Neural progenitor cell (in vitro differentiated cells): ENCODE measurements at regions not wholly inside any gene's neighbourhood (a gene's known extent, or its start where the extent isn't known, plus 50 kb on each side); places are given as distances from the start of the nearest gene placed in this dataset.
"Not testable (repeated sequence)": the region's sequence is repeated elsewhere in the genome, so short reads cannot be mapped to it uniquely, and the experiment has no call there.

Source experiments
- DNase-seq: peaks from one replicate; pipeline ENCODE4 v3.0.0-alpha.2; 2016; ENCODE audit warnings: low spot score
- H2AFZ ChIP-seq: fragments of 200-600 bp; sonication (generic); replicated peaks from 2 replicates; pipeline ENCODE4 v1.6.1; 2016; ENCODE audit warnings: antibody characterized with exemption
- H3F3A ChIP-seq: fragments of 200-600 bp; sonication (generic); 2 replicates; pipeline ENCODE4 v1.6.1; 2016; ENCODE audit warnings: antibody characterized with exemption, low read depth
- H3K27ac ChIP-seq: fragments of 200-600 bp; sonication (generic); 2 replicates; pipeline ENCODE4 v1.5.1; 2016; ENCODE audit warnings: mild to moderate bottlenecking
- H3K27me3 ChIP-seq: fragments of 200-600 bp; sonication (generic); 2 replicates; pipeline ENCODE4 v1.6.1; 2016; ENCODE audit warnings: mild to moderate bottlenecking, moderate library complexity
- H3K36me3 ChIP-seq: fragments of 200-600 bp; sonication (generic); 2 replicates; pipeline ENCODE4 v1.5.1; 2016
- H3K4me1 ChIP-seq: fragments of 200-600 bp; sonication (generic); 2 replicates; pipeline ENCODE4 v1.6.1; 2016; ENCODE audit warnings: mixed run types
- H3K4me2 ChIP-seq: fragments of 200-600 bp; sonication (generic); 2 replicates; pipeline ENCODE4 v1.6.1; 2016
- H3K4me3 ChIP-seq: fragments of 200-600 bp; sonication (generic); 2 replicates; pipeline ENCODE4 v1.5.1; 2016
- H3K79me2 ChIP-seq: fragments of 200-600 bp; sonication (generic); 2 replicates; pipeline ENCODE4 v1.6.1; 2016; ENCODE audit warnings: low read depth
- H3K9ac ChIP-seq: fragments of 200-600 bp; sonication (generic); 2 replicates; pipeline ENCODE4 v1.6.1; 2016
- H3K9me3 ChIP-seq: fragments of 200-600 bp; sonication (generic); 2 replicates; pipeline ENCODE4 v1.5.1; 2016; ENCODE audit warnings: low read depth
- H4K20me1 ChIP-seq: fragments of 200-600 bp; sonication (generic); 2 replicates; pipeline ENCODE4 v1.6.1; 2016; ENCODE audit warnings: low read depth
- H3K27ac Mint-ChIP-seq: 3 replicates; pipeline ENCODE4 v1.8.0; 2021; ENCODE audit warnings: mixed read lengths
- H3K27me3 Mint-ChIP-seq: 2 replicates; pipeline ENCODE4 v1.8.0; 2022; ENCODE audit warnings: low read depth, mild to moderate bottlenecking, inconsistent platforms, moderate library complexity, mixed read lengths; ENCODE audit not compliant: insufficient read depth
- H3K36me3 Mint-ChIP-seq: 3 replicates; pipeline ENCODE4 v1.8.0; 2021; ENCODE audit warnings: mixed read lengths
- H3K4me1 Mint-ChIP-seq: 3 replicates; pipeline ENCODE4 v1.8.0; 2021; ENCODE audit warnings: mixed read lengths
- H3K4me3 Mint-ChIP-seq: 3 replicates; pipeline ENCODE4 v1.8.0; 2021; ENCODE audit warnings: mild to moderate bottlenecking, moderate library complexity, mixed read lengths
- H3K9me3 Mint-ChIP-seq: 3 replicates; pipeline ENCODE4 v1.8.0; 2020; ENCODE audit warnings: mixed read lengths
- EZH2 ChIP-seq: fragments of 200-600 bp; sonication (generic); IDR thresholded peaks from 2 replicates; pipeline ENCODE4 v1.6.1; 2017; ENCODE audit warnings: antibody characterized with exemption, mild to moderate bottlenecking, moderate library complexity
- EZH2phosphoT487 ChIP-seq: fragments of 200-600 bp; sonication (generic); IDR thresholded peaks from 2 replicates; pipeline ENCODE4 v1.6.1; 2017; ENCODE audit warnings: antibody characterized with exemption
- TF ChIP-seq, protein P1 (sequence below): fragments of 200-600 bp; sonication (generic); IDR thresholded peaks from 2 replicates; pipeline ENCODE4 v1.5.1; 2017; ENCODE audit warnings: antibody characterized with exemption, mild to moderate bottlenecking

- Histone ChIP-seq H3K9me3 (no peaks in the 10 kb centered on the region), H3K27ac (no peak overlapping the region), H3K4me2 (peak overlapping the region; percentile 19), H3K9ac (no peak overlapping the region), H2AFZ (no peak overlapping the region), H4K20me1 (no peaks in the 10 kb centered on the region), H3K27me3 (no peaks in the 10 kb centered on the region), H3K4me3 (no peak overlapping the region), H3K36me3 (no peaks in the 10 kb centered on the region), H3F3A (no peaks in the 10 kb centered on the region), H3K79me2 (no peaks in the 10 kb centered on the region), H3K4me1 (peaks cover 9% of the 10 kb centered on the region)
- Mint-ChIP-seq H3K4me3 (no peak overlapping the region), H3K27me3 (peaks cover 8% of the 10 kb centered on the region), H3K4me1 (peaks cover 8% of the 10 kb centered on the region), H3K27ac (no peak overlapping the region), H3K9me3 (peaks cover 19% of the 10 kb centered on the region), H3K36me3 (no peaks in the 10 kb centered on the region)
- TF ChIP-seq, protein P1, sequence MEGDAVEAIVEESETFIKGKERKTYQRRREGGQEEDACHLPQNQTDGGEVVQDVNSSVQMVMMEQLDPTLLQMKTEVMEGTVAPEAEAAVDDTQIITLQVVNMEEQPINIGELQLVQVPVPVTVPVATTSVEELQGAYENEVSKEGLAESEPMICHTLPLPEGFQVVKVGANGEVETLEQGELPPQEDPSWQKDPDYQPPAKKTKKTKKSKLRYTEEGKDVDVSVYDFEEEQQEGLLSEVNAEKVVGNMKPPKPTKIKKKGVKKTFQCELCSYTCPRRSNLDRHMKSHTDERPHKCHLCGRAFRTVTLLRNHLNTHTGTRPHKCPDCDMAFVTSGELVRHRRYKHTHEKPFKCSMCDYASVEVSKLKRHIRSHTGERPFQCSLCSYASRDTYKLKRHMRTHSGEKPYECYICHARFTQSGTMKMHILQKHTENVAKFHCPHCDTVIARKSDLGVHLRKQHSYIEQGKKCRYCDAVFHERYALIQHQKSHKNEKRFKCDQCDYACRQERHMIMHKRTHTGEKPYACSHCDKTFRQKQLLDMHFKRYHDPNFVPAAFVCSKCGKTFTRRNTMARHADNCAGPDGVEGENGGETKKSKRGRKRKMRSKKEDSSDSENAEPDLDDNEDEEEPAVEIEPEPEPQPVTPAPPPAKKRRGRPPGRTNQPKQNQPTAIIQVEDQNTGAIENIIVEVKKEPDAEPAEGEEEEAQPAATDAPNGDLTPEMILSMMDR = no peak
- no peak for TF ChIP-seq EZH2
- TF ChIP-seq EZH2phosphoT487 = no peak
- DNase-seq = peak; percentile 9
These were observed 65.9 kb upstream of the SLC1A4 start for GRCh38 chr2:64923385-64923710.

- Histone ChIP-seq H3K9me3 (no peaks in the 10 kb centered on the region), H4K20me1 (no peaks in the 10 kb centered on the region), H3K4me1 (peaks cover 9% of the 10 kb centered on the region), H3F3A (no peaks in the 10 kb centered on the region), H3K36me3 (no peaks in the 10 kb centered on the region), H3K79me2 (no peaks in the 10 kb centered on the region), H3K27ac (no peak overlapping the region), H3K9ac (no peak overlapping the region), H2AFZ (no peak overlapping the region), H3K27me3 (no peaks in the 10 kb centered on the region), H3K4me2 (no peak overlapping the region), H3K4me3 (no peak overlapping the region)
- Mint-ChIP-seq H3K4me3 (no peak overlapping the region), H3K27me3 (peaks cover 8% of the 10 kb centered on the region), H3K4me1 (peaks cover 8% of the 10 kb centered on the region), H3K36me3 (no peaks in the 10 kb centered on the region), H3K27ac (no peak overlapping the region), H3K9me3 (peaks cover 18% of the 10 kb centered on the region)
- DNase-seq = no peak
- no peak for TF ChIP-seq EZH2
- no peak for TF ChIP-seq EZH2phosphoT487
- TF ChIP-seq, protein P1 = no peak
These were observed 64.8 kb upstream of the SLC1A4 start for GRCh38 chr2:64924170-64924934.

GRCh38 chr2:64925930-64926722 is 63.1 kb upstream of the SLC1A4 start:
- H3K27me3 Mint-ChIP-seq = not testable (repeated sequence)

DNA sequence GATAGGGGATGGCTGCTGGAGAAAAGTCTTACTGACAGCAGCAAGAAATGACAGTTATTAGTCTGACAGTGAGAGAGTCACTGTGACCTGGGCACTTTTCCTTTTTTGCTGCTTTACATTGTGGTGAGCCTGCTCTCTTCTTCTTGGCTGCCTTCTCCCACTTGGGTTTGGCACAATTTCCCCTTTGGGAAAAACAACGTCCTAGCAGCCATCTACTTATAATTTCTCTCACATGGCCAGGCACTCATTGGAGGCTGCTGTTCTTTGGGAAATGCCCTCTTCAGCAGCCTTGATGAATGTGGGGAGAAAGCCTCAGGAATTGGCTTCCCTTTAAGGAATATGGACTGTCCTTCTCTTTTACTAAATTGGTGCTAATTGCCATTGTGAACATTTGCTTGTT is 60.4 kb upstream of the SLC1A4 start:
- DNase-seq = no peak
- H3K4me2 ChIP-seq = no peak overlapping the region
- H3K4me1 ChIP-seq = peaks cover 17% of the 10 kb centered on the region
- peaks cover 8% of the 10 kb centered on the region for H3F3A ChIP-seq
- H3K27ac ChIP-seq = no peak overlapping the region
- no peak overlapping the region for H3K9ac ChIP-seq
- H3K79me2 ChIP-seq = no peaks in the 10 kb centered on the region
- TF ChIP-seq, protein P1 = no peak
- no peak for TF ChIP-seq EZH2
- no peak for TF ChIP-seq EZH2phosphoT487
- no peak overlapping the region for H3K27ac Mint-ChIP-seq
- no peaks in the 10 kb centered on the region for H3K27me3 ChIP-seq
- no peak overlapping the region for H3K4me3 ChIP-seq
- H3K9me3 ChIP-seq = no peaks in the 10 kb centered on the region
- no peaks in the 10 kb centered on the region for H3K36me3 Mint-ChIP-seq
- no peaks in the 10 kb centered on the region for H3K36me3 ChIP-seq
- peaks cover 17% of the 10 kb centered on the region for H3K9me3 Mint-ChIP-seq
- no peaks in the 10 kb centered on the region for H3K4me1 Mint-ChIP-seq
- peaks cover 8% of the 10 kb centered on the region for H3K27me3 Mint-ChIP-seq
- H2AFZ ChIP-seq = no peak overlapping the region
- no peaks in the 10 kb centered on the region for H4K20me1 ChIP-seq
- H3K4me3 Mint-ChIP-seq = no peak overlapping the region

More at GRCh38 chr2:64925930-64926722, 63.1 kb upstream of the SLC1A4 start:
- H3K9me3 ChIP-seq, H3K27me3 ChIP-seq, H2AFZ ChIP-seq, H3K4me1 ChIP-seq, H3K36me3 Mint-ChIP-seq, H3K4me2 ChIP-seq, H3K36me3 ChIP-seq, H3K4me3 ChIP-seq, H3K4me1 Mint-ChIP-seq, H3F3A ChIP-seq, H3K27ac Mint-ChIP-seq, H3K4me3 Mint-ChIP-seq, H3K9ac ChIP-seq, H3K79me2 ChIP-seq, H4K20me1 ChIP-seq, H3K27ac ChIP-seq, DNase-seq: not testable (repeated sequence)
- peaks cover 18% of the 10 kb centered on the region for H3K9me3 Mint-ChIP-seq
